Suprapubic skin (tissue), 4 donors: ENCODE measurements at regions not wholly inside any gene's neighbourhood (a gene's known extent, or its start where the extent isn't known, plus 50 kb on each side); places are given as distances from the start of the nearest gene placed in this dataset.

Source experiments
- EP300 ChIP-seq: sonication (generic); formaldehyde crosslinking; IDR thresholded peaks from one replicate; pipeline ENCODE4 v1.6.1; 2017; ENCODE audit warnings: antibody characterized with exemption
- POLR2AphosphoS5 ChIP-seq, 3 donors: sonication (generic); formaldehyde crosslinking; IDR thresholded peaks; one replicate each; pipeline ENCODE4 v1.6.1; 2017; ENCODE audit warnings: antibody characterized with exemption in 3 of 3

GRCh38 chr9:73805111-73805510, 653.4 kb downstream of the ANXA1 start:
- TF ChIP-seq POLR2AphosphoS5 (IDR thresholded peaks at IDR 0.05) (no peak), EP300 (no peak)
